H1 (cell line): ENCODE measurements at regions not wholly inside any gene's neighbourhood (a gene's known extent, or its start where the extent isn't known, plus 50 kb on each side); places are given as distances from the start of the nearest gene placed in this dataset.

ENCODE experiments used
- CBX5 ChIP-seq: fragments of 300-800, 300-1000 bp; sonication (generic); IDR thresholded peaks from 2 replicates; pipeline ENCODE4 v1.7.1; 2016; ENCODE audit warnings: antibody characterized with exemption, low read length, low read depth
- CBX8 ChIP-seq: fragments of 300-800, 300-1000 bp; sonication (generic); IDR thresholded peaks from 2 replicates; pipeline ENCODE4 v1.7.1; 2016; ENCODE audit warnings: low read depth, low read length, borderline replicate concordance
- CEBPB ChIP-seq: IDR thresholded peaks from 2 replicates; pipeline ENCODE4 v1.6.1; 2012; ENCODE audit warnings: low read depth, low read length
- E2F6 ChIP-seq: IDR thresholded peaks from 2 replicates; pipeline ENCODE4 v1.6.1; 2012; ENCODE audit warnings: inconsistent platforms
- EP300 ChIP-seq, 2 experiments: IDR thresholded peaks; 1 replicate in 1 of 2; 2 replicates in 1 of 2; pipeline ENCODE4 v1.6.1; 2011 to 2012; ENCODE audit warnings: low read depth in 2 of 2, low read length in 2 of 2, mild to moderate bottlenecking in 2 of 2, borderline replicate concordance in 1 of 2, inconsistent platforms in 1 of 2, moderate library complexity in 1 of 2
- JUND ChIP-seq: IDR thresholded peaks from 2 replicates; pipeline ENCODE4 v1.6.1; 2011; ENCODE audit warnings: mild to moderate bottlenecking, improper control_type of control experiment, low read length
- RBBP5 ChIP-seq: IDR thresholded peaks from 2 replicates; pipeline ENCODE4 v1.7.1; 2012; ENCODE audit warnings: low read depth, mild to moderate bottlenecking, inconsistent platforms, low read length, moderate library complexity, borderline replicate concordance
- SP2 ChIP-seq: IDR thresholded peaks from 2 replicates; pipeline ENCODE4 v1.6.1; 2012; ENCODE audit warnings: mild to moderate bottlenecking, low read length, inconsistent platforms
- SRF ChIP-seq: IDR thresholded peaks from 2 replicates; pipeline ENCODE4 v1.6.1; 2011; ENCODE audit warnings: mild to moderate bottlenecking, low read depth, low read length, moderate library complexity
- TF ChIP-seq, protein P1 (sequence below): fragments of 300-600 bp; sonication (generic); IDR thresholded peaks from 2 replicates; pipeline ENCODE4 v1.7.1; 2012; ENCODE audit warnings: low read length, moderate library complexity, mild to moderate bottlenecking, inconsistent platforms; ENCODE audit not compliant: insufficient replicate concordance

DNA sequence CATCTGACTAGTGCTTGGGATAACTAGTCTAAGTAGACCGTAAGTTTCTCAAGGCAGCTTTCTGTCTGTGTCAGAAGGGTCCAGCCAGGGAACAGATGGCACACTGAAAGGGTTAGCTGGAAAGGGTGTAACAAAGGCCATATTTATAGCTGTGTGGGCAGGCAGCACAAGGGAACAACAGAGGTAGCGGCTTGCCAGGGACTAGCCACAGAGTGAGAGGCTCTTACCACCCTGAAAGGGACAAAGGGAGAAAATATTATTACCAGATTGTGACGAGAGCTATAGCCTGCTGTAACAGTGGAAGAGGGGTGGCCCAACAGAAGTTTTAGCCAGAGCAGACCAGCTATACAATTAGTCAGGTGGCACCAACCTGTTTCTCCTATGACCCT lies 129.4 kb downstream of the CCDC34 start (continued):
- TF ChIP-seq, protein P1, sequence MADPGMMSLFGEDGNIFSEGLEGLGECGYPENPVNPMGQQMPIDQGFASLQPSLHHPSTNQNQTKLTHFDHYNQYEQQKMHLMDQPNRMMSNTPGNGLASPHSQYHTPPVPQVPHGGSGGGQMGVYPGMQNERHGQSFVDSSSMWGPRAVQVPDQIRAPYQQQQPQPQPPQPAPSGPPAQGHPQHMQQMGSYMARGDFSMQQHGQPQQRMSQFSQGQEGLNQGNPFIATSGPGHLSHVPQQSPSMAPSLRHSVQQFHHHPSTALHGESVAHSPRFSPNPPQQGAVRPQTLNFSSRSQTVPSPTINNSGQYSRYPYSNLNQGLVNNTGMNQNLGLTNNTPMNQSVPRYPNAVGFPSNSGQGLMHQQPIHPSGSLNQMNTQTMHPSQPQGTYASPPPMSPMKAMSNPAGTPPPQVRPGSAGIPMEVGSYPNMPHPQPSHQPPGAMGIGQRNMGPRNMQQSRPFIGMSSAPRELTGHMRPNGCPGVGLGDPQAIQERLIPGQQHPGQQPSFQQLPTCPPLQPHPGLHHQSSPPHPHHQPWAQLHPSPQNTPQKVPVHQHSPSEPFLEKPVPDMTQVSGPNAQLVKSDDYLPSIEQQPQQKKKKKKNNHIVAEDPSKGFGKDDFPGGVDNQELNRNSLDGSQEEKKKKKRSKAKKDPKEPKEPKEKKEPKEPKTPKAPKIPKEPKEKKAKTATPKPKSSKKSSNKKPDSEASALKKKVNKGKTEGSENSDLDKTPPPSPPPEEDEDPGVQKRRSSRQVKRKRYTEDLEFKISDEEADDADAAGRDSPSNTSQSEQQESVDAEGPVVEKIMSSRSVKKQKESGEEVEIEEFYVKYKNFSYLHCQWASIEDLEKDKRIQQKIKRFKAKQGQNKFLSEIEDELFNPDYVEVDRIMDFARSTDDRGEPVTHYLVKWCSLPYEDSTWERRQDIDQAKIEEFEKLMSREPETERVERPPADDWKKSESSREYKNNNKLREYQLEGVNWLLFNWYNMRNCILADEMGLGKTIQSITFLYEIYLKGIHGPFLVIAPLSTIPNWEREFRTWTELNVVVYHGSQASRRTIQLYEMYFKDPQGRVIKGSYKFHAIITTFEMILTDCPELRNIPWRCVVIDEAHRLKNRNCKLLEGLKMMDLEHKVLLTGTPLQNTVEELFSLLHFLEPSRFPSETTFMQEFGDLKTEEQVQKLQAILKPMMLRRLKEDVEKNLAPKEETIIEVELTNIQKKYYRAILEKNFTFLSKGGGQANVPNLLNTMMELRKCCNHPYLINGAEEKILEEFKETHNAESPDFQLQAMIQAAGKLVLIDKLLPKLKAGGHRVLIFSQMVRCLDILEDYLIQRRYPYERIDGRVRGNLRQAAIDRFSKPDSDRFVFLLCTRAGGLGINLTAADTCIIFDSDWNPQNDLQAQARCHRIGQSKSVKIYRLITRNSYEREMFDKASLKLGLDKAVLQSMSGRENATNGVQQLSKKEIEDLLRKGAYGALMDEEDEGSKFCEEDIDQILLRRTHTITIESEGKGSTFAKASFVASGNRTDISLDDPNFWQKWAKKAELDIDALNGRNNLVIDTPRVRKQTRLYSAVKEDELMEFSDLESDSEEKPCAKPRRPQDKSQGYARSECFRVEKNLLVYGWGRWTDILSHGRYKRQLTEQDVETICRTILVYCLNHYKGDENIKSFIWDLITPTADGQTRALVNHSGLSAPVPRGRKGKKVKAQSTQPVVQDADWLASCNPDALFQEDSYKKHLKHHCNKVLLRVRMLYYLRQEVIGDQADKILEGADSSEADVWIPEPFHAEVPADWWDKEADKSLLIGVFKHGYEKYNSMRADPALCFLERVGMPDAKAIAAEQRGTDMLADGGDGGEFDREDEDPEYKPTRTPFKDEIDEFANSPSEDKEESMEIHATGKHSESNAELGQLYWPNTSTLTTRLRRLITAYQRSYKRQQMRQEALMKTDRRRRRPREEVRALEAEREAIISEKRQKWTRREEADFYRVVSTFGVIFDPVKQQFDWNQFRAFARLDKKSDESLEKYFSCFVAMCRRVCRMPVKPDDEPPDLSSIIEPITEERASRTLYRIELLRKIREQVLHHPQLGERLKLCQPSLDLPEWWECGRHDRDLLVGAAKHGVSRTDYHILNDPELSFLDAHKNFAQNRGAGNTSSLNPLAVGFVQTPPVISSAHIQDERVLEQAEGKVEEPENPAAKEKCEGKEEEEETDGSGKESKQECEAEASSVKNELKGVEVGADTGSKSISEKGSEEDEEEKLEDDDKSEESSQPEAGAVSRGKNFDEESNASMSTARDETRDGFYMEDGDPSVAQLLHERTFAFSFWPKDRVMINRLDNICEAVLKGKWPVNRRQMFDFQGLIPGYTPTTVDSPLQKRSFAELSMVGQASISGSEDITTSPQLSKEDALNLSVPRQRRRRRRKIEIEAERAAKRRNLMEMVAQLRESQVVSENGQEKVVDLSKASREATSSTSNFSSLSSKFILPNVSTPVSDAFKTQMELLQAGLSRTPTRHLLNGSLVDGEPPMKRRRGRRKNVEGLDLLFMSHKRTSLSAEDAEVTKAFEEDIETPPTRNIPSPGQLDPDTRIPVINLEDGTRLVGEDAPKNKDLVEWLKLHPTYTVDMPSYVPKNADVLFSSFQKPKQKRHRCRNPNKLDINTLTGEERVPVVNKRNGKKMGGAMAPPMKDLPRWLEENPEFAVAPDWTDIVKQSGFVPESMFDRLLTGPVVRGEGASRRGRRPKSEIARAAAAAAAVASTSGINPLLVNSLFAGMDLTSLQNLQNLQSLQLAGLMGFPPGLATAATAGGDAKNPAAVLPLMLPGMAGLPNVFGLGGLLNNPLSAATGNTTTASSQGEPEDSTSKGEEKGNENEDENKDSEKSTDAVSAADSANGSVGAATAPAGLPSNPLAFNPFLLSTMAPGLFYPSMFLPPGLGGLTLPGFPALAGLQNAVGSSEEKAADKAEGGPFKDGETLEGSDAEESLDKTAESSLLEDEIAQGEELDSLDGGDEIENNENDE, result no peak
- TF ChIP-seq CEBPB (no peak), EP300 (IDR thresholded peaks at IDR 0.05; ENCODE audit: borderline replicate concordance in 1 of 2, low read depth in 2 of 2, low read length in 2 of 2) (no peak), CBX5 (no peak), E2F6 (no peak), RBBP5 (no peak), CBX8 (no peak), SRF (no peak), JUND (no peak), SP2 (no peak)
- TF ChIP-seq, all 59 proteins: peak for 0
